ENCODE measurements at regions not wholly inside any gene's neighbourhood (a gene's known extent, or its start where the extent isn't known, plus 50 kb on each side); places are given as distances from the start of the nearest gene placed in this dataset.

DNA sequence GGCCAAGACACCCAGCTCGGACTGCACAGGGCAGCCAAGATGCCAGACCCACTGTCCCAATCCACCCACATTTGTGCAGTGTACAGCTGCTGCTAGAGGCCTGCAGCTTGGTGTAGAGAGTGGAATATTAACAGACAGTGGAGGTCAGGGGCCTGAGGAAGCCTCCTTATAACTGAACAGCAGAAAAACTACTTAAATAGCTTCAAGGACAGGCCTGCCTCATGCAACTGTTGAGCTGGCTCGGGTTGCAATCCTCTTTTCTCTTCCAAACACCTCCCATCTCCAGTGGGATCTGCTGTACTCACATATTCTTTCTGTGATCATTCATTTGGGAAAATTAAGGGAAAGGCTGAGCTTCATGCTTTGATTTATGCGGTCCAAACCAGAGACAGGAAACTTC, 1043.2 kb upstream of the TMEM132C start:
- DNase-seq = no peak

DNA sequence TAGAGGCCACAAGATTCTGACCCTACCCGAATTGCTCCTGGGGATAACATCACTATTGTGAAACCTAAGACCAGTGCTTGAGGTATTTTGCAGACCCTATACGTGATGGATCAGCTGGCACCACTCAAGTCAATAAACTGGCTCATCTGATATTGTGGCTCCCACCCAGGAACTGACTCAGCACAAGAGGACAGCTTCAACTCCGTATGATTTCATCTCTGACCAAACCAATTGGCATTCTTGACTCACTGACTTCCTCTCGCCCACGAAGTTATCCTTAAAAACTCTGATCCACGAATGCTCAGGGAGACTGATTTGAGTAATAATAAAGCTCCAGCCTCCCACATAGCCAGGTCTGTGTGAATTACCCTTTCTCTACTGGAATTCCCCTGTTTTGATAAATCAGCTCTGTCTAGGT, 1036.1 kb upstream of the TMEM132C start:
- DNase-seq = no peak

DNA sequence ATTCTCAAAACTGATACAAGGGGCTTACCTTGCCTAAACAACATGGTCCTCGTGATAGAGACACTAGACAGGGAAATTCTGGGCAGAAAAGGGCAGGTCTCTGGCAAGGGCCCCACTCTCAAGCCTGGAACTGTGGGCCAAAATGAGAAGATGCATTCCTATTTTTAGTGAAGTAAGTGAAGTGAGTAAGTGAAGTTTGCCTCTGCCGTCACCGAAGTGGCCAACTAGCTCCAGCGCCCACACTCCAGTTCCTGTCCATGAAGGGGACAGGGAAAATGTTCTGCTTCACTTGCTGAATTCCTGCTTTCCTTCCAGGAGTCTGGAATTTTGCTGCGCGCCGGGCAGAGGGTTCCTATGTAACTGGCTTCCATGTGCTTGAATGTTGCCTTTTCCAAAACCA, 1035.6 kb upstream of the TMEM132C start:
- DNase-seq = no peak

DNA sequence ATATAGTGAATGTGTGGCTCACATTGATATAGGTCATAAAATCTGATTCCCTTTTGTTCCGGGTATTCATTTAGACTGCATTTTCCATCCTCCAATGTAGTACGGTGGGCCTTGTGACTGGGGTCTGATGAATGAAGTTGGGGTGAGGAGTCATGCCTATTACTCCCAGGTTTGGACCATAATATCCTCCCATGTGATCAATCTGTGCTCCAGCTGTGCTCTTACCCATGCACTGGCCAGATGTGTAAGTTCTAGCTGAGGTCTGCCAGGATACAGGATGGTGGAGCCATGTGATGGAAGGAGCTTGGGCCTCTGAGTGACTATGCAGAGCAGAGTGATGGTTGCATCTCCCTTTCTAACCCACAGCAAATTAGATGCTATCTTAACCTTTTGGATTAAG, 1034.0 kb upstream of the TMEM132C start:
- no peak for DNase-seq

DNA sequence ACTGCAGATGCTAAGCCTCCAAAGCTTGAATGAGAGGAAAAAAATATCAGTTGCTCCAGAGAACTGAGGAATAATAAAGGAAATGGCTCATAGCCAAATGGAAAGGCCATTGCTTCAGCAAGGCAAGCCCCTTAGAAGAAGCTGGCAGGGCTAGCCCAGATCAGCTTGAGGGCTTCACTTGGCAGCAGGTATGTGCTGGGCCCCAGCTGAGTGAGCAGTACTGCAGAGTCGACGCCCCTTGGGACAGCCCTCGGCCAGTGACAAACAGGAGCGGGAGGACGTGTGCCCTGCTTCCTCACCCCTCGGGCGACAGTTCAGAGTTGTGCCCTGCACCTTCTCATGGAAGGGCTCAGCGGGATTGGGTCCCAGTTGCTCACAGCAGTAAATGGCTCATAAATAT, 1031.2 kb upstream of the TMEM132C start:
- DNase-seq = no peak

DNA sequence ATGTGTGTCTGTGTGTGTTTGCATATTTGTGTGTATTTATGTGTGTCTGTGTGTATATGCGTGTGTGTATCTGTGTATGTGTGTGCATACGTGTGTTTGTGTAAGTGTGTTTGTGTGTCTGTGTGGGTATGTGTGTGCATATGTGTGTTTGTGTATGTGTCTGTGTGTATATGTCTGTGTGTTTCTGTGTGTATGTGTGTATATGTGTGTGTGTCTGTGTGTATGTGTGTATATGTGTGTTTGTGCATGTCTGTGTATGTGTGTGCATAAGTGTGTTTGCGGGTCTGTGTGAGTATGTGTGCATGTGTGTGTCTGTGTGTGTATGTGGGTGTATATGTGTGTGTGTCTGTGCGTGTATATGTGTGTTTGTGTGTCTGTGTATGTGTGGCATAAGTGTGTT, 1030.5 kb upstream of the TMEM132C start:
- no peak for DNase-seq

DNA sequence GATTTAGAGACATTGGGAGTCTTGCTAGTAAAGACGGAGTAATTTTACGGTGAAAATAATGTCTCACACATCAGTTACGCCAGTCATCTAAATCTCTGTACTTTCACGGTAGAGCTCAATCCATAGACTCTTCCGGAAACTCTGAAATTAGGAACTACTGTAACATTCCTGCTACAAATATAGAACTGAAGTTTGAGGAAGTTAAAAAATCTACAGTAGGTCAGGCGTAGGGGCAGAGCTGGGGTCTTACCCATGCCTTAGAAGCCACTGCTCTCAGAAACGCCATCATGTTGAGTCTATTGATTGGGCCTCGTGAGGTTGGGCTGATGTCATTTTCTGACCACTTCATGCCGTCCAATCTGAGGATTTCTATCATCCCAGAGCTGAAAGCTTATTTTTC, 1029.8 kb upstream of the TMEM132C start:
- DNase-seq = no peak

DNA sequence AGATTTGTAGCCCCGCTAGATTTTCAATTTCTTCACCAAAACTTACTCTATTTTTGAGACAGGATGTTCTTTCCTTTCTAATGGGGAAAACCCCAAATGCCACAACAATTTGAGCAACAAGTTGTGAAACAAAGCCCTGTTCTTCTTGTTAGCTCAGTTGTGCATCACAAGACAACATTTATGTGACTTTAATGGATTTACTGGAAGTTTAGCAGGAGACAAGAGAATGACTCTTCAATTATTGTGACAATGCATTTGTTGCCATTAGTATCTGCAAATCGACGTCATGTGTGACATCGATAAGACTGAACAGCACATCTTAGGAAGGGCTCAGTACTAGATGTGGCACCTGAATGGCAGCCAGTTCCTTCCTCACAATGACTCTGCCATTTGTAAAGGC, 1028.9 kb upstream of the TMEM132C start:
- DNase-seq = no peak

DNA sequence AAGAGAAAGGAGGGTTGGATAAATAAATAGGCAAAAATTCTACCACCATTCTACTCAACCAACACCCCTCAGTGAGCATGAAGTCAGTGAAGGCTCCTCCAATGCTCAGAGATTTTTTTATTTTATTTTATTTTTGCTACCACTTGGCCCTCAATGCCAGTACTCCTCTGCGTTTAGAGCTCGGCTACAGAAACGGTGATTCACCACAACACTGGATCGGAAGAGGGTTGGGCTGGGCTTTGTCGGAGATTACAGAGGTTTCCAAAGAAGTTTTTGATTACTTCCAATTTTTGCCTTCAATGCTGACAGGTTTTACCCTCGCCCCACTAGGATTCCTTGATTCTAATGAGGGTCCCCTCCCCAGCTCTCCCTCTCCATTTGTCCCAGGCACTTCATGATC, 1027.2 kb upstream of the TMEM132C start:
- DNase-seq = no peak

DNA sequence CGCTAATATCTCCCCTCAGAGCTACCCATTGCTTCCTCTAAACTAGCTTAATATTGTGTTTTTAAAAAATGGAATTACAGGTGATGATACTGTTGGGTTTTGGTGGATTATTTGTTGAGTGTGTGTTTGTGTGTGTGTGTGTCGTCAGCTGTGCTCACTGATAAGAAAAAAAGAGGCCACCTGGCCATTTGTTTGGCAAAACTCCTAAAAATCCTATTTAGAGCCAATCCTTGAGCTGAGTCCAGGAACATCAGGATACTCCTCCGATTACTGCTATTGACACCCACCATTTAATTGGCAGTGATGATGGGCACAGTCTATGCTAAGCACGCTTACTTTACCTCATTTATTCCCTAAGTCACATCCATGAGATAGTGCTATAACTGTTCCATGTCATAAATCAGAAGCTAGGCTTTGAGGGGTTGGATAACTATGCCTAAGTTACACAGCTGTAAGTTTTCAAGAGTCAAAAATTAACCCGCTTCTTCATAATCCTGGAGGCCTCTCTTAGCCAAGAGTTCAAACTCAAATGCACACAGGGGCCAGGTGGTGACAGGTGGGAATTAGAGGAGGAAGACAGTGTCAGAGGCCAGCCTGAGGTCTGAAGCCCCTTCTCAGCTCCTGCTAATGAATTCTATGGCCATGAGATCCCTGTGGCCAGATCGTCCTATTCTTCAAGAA, 1026.6 kb upstream of the TMEM132C start:
- DNase-seq = no peak

DNA sequence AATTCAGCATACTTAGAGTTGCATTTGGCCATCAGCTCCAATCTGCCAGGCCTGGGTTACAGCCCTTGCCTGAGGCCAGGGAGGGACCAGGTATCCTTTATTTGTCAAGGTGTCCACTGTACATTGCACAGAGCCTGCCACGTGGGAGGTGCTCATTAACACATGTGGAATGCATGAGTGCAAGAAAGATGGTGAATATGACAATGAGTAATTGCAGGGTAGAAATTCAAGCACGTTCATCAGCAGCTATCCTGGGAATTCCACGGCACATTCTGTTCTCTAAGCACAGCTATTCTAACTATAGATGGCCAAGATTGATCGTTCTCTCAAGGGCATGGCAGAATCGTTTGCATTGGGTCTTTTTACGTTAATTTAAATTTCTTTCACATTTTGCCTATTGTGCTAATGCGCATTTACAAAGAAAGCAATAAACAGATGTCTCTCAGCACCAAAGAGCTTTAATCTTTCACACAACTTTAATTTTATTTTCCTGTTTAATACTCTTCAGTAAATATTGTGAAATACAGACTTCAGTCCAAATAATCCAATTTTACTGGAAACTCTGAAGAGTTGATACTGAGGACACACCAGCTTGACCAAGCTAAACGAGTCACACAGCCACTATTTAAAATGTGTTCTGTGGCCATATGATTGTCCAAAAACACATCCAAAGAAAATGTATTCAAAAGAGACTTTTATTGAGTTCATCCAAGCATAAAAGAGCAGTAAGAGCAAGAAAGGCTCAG, 1025.7 kb upstream of the TMEM132C start:
- no peak for DNase-seq

DNA sequence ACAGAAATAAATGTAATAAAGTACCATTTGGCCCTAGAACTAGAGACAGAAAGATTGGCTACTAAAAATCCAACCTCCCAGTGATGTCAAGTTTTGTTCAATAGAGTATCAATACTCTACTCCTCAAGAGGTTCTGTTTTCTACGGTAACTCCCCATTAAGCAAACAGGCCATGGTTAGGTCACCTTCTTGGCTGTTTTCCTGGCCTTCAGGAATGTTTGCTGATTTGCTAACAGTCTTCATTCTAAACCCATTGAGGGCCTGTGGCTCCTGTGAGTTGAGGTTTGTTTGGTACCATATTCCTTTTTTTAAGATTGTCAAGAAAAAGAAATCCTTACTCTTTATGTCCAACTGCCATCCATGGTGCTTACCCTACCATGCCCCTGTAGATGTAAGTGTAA, 1022.0 kb upstream of the TMEM132C start:
- DNase-seq = no peak

DNA sequence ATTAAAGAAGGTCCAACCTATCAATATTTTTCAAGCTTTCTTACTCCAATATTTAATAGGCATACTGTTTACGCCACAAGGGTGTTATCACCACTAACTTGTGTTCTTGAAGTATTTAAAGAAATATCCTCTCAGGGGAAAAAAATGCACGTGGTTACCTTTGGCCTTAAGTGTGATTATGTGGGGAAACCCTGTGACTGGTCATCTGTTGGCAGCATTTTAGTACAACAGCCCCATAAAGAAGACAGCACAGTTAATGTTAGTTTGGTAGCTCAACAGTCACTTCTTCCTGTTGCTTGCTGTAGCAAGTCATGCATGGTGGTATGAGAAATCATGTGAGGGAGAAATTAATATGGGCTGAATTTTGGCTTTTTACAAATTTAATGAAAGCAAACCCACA, 1021.5 kb upstream of the TMEM132C start:
- no peak for DNase-seq

DNA sequence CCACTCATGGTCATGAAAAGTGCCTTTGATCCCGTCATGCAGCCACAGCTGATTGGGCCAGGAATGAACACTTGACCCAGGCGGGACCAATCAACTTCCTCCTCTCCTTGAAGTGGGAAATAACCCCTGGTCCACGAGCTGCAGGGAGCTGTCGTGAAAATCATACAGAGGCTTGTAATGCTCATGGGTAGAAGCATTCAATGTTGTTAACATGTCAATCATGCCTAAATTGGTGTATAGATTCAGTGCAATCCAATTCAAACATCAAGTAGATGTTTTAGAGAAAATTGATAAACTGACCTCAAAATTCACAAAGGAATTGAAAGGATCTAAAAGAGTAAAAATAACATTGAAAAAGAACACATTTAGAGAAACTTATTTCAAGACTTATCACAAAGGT, 1019.0 kb upstream of the TMEM132C start:
- no peak for DNase-seq

DNA sequence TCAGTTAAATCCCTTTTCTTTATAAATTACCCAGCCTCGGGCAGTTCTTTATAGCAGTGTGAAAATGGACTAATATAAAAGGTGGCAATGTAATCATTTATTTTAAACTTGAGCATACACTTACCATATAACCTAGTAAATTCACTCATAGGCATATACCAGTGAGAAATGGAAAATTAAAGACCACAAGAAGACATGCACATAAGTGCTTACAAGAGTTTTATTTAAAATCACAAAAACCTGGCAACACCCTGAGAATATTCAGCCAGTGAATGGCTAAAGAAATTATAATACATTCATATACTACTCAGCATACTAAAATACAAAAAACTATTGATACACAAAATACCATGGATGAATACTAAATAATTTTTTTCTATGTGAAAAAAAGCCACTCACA, 1017.5 kb upstream of the TMEM132C start:
- DNase-seq = no peak

DNA sequence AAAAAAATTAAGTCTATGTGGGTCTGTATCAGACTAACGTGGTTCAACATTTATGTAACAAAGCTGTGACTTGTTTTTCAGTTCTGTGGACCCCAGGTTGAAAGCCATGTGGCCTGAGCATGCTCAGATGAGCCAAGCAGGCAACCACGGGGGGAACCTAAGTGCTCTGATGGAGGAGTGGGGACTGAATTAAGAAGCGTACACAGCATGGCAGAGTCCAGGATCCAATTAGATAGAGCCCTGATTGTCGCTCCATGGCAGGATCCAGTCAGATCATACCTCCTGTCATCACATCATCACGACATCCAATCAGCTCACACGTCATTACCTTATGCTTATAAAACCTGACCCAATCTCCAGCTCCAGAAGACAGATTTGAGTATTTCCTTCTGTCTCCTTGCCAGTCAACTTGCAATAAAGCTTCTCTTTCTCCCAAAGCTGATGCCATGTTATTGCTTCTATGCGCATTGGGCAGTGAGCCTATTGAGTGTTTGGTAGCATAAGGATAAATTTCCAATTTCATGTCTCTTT, 1013.1 kb upstream of the TMEM132C start:
- DNase-seq = no peak

DNA sequence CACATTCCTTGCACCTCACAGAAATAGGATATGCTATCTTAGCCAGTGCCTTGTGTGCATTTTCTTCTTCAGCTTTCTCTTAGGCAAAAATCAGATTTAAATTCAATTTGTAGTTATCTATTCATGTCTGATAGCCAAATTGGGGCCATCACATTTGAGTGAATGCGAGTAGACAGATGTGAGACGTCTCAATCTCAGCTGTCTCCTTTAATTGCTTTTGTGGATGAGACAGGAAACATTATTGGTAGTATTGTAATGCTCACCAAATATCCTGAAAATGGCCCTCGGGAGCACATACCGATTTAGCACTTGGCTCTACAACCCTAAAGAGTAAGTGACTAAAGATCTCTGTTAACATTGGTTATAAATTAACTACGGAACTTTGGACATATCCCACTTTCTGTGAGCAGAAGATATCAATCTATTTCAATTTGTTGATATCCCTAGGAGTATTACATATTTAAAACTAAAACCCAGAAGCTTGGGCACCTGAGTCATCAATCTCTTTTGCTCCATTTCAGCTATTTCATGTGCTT, 1012.5 kb upstream of the TMEM132C start:
- no peak for DNase-seq

DNA sequence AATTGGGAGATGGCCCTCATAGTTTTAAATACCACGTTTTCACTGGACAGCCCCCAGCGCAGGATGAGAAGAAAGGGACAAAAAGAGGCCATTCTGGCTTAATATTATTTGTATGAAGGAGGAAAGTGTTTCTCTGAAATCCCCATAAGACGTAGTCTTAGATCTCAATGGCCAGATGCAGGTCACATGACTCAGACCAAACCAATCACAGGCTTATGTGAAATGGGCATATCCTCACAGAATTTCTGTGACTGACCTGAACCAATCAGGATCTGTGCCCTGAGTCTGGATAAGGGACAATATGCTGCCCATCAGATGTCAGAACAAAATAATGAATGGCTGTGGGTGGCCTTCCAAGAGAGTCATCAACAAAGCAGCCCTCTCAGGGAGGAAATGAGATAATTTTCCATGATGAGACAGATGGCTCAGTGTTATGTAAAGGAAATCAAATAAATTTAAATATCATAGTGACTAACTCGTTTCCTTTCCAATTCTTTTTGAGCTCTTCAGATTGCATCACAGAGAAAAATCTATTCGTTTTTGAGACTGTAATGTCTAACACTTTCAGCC, 1009.5 kb upstream of the TMEM132C start:
- no peak for DNase-seq

DNA sequence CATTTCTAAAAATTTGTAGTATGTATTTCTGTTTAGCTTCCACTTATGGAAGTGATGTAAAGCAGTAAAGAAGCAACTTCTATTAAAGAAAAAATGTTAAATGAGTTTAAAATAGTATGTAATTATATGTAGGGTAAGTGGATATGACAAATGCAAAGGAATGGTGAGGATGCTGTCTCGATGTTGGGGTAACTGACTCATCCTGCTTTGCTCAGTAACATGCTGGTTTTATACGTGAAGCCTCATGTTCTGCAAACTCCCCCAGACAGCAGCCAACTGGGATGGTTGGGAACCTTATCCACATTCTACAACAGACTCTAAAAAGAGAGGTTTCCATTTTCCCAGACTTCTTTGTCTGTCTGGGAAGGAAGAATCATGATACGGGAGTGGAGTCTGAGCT, 1006.4 kb upstream of the TMEM132C start:
- no peak for DNase-seq

DNA sequence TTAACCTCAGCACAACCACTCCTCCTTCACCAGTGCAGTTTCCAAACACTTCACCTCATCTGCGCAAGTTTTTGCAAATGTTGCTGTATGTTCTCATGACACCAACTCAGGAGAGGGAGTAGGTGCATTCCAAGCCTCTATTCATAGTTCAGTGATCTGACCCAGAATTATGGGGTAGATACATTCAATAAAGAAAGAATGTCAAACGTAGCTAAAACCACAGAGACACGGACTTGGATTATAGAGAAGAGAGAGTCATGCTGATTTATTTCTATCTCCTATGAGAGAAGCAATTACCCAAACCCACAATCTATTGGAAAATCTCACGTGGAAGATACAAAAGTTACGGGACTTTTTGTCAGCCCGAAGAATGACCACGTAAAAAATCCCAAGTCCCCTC, 1006.0 kb upstream of the TMEM132C start:
- DNase-seq = no peak

DNA sequence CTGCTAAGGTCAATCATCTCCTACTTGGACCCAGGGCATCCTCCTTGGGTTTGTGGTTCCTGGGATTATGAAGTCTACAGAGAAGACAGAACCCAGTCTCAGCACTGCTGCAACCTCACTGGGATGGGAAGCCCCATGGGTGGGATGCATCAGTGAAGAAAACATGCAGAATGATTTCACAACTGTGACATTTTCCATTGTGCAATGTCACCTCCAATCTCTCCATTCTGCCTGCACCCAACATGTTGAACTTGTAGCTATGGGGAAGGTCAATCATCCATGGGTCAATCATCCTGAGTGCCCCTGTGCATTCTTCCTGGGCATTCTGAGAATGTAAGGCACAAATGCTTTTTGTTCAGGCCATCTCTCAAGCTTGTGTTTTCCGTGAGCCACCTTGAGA, 1004.4 kb upstream of the TMEM132C start:
- no peak for DNase-seq

DNA sequence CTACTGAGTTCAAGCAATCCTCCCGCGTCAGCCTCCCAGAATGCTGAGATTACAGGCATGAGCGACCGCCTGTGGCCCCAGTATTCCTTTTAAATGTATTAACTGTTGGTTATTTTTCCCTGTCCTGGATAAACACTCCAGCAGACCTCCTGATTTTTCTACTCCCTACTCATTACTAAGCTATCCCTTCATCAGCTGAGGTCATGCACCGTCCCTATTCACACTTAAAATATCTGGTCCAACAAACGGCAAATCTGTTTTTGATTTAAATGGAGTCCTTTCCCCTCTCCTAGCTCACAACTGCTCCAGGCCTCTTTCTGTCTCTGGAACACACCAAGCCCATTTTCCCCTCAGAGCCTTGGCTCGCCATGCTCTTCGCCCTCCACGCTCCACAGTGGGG, 1003.3 kb upstream of the TMEM132C start:
- DNase-seq = no peak

DNA sequence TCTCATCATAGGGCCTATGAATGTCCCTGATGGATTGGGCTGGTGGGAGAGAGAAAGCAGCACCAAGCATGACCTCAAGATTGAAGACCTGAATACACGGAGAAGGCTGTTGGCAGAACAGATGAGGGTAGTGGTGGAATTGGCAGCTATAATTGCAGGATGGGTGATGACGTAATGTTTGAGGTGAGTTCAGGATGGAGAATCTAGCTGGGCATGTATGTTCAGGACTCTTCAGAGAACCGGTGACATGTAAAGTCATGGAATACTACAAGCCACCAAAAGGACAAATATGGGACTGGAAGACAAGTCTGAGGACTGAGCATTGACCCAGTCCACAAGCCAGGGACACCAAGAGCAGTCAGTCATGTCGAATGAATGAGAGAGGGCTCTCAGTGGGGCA, 999.8 kb upstream of the TMEM132C start:
- no peak for DNase-seq

DNA sequence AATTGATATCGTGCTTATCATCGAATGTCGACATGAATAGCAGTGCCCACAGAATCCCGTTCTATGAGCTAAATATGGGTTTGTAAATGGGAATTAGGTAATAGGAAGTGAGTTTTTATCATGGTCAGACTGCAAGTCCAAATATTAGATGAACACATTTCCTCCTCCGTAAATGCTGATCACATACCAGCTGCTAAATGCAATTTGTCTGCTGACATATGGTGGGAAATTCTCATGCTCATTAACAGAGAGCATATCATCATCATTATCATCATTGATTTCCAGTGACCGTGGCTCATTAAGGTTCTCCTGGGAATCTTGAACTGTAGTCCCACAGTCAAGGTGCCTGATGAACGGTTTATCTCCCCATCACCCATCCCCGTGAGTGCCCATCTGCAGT, 998.8 kb upstream of the TMEM132C start:
- no peak for DNase-seq
